HCT116 (cell line): ENCODE measurements at regions not wholly inside any gene's neighbourhood (a gene's known extent, or its start where the extent isn't known, plus 50 kb on each side); places are given as distances from the start of the nearest gene placed in this dataset.

ENCODE experiments used
- ATAC-seq: fragments of 200-7000 bp; cut with Tn5 transposase; 2 replicates; pipeline ENCODE4 v1.9.1; 2020; ENCODE audit warnings: mild to moderate bottlenecking, moderate library complexity
- BruUV-seq: library from RNA; stranded (reverse); fragments of 400-500 nt; replicated peaks from 2 replicates; lab custom pipeline; 2021; lab: Mats Ljungman, UMichigan
- CTCF ChIA-PET: fragments of 300-600 bp; sonication (Branson Sonifier 250); formaldehyde crosslinking; loops from one replicate; lab custom pipeline; 2021; ENCODE audit warnings: antibody characterized with exemption; lab: Charles Lee
- POLR2A ChIA-PET: fragments of 300-600, 350-600 bp; sonication (Branson Sonifier 250); formaldehyde crosslinking; loops from one replicate; lab custom pipeline; 2021; ENCODE audit warnings: antibody characterized with exemption; lab: Charles Lee
- RAD21 ChIA-PET, 2 experiments: fragments of 300-600 bp; sonication (Branson Sonifier 250); formaldehyde crosslinking; loops; one replicate each; lab custom pipeline; 2023; ENCODE audit warnings: low total read pairs in 2 of 2; ENCODE audit not compliant: uncharacterized antibody in 2 of 2, unreplicated experiment in 2 of 2, low non-redundant PET in 1 of 2; lab: Charles Lee
- DNase-seq: peaks from one replicate; pipeline ENCODE4 v3.0.0-alpha.2; 2010; ENCODE audit warnings: low read depth, low spot score
- H2AFZ ChIP-seq: fragments of 200-600 bp; shearing (Covaris generic), sonication (generic); 2 replicates; pipeline ENCODE4 v1.6.1; 2017; ENCODE audit warnings: low read depth, mixed run types, mixed read lengths, antibody characterized with exemption, low read length; ENCODE audit not compliant: poor library complexity, severe bottlenecking
- H3K27ac ChIP-seq: 2 replicates; pipeline ENCODE4 v1.5.1; 2012; ENCODE audit warnings: low read depth, low read length
- H3K27me3 ChIP-seq: fragments of 200-600 bp; sonication (generic); 2 replicates; pipeline ENCODE4 v1.6.1; 2016; ENCODE audit warnings: mixed run types, low read length, mixed read lengths; ENCODE audit not compliant: insufficient read depth
- H3K36me3 ChIP-seq, 2 experiments: fragments of 200-500 bp in 1 of 2; fragments of 200-600 bp in 1 of 2; sonication (Bioruptor generic) in 1 of 2; sonication (generic) in 1 of 2; 2 replicates each; pipeline versions ENCODE4 v1.5.1 to v1.6.1; 2014 to 2016; ENCODE audit warnings: low read length in 2 of 2, inconsistent platforms in 1 of 2, mixed read lengths in 1 of 2, mixed run types in 1 of 2; ENCODE audit not compliant: insufficient read depth in 2 of 2, control insufficient read depth in 1 of 2
- H3K4me1 ChIP-seq, 2 experiments: fragments of 200-600 bp in 1 of 2; sonication (generic) in 1 of 2; 2 replicates each; pipeline versions ENCODE4 v1.5.1 to v1.6.1; 2012 to 2017; ENCODE audit warnings: low read length in 2 of 2, inconsistent platforms in 1 of 2, mild to moderate bottlenecking in 1 of 2, mixed read lengths in 1 of 2, mixed run types in 1 of 2, moderate library complexity in 1 of 2; ENCODE audit not compliant: insufficient read depth in 2 of 2, control insufficient read depth in 1 of 2
- H3K4me2 ChIP-seq: fragments of 200-600 bp; sonication (generic); 2 replicates; pipeline ENCODE4 v1.6.1; 2017; ENCODE audit warnings: mixed run types, low read length, mixed read lengths
- H3K4me3 ChIP-seq, 2 experiments: fragments of 200-600 bp in 1 of 2; sonication (generic) in 1 of 2; replicated peaks in 1 of 2; 2 replicates each; pipeline ENCODE4 v1.5.1; 2011 to 2016; ENCODE audit warnings: low read length in 2 of 2, control low read depth in 1 of 2, low read depth in 1 of 2, mild to moderate bottlenecking in 1 of 2, mixed read lengths in 1 of 2, mixed run types in 1 of 2
- H3K79me2 ChIP-seq: fragments of 200-600 bp; sonication (generic); 2 replicates; pipeline ENCODE4 v1.6.1; 2017; ENCODE audit warnings: mild to moderate bottlenecking, mixed run types, low read length, moderate library complexity, mixed read lengths; ENCODE audit not compliant: insufficient read depth
- H3K9ac ChIP-seq: fragments of 200-600 bp; sonication (generic); 2 replicates; pipeline ENCODE4 v1.6.1; 2016; ENCODE audit warnings: low read length, mixed read lengths
- H3K9me2 ChIP-seq: fragments of 200-600 bp; sonication (generic), shearing (Covaris generic); 2 replicates; pipeline ENCODE4 v1.6.1; 2017; ENCODE audit warnings: mixed run types, mild to moderate bottlenecking, moderate library complexity; ENCODE audit not compliant: insufficient read depth
- H3K9me3 ChIP-seq, 2 experiments: fragments of 200-500 bp in 1 of 2; fragments of 200-600 bp in 1 of 2; sonication (Bioruptor generic) in 1 of 2; sonication (generic) in 1 of 2; 2 replicates each; pipeline ENCODE4 v1.6.1; 2014 to 2017; ENCODE audit warnings: low read length in 2 of 2, mixed read lengths in 2 of 2, inconsistent platforms in 1 of 2, low read depth in 1 of 2, mild to moderate bottlenecking in 1 of 2, mixed run types in 1 of 2, moderate library complexity in 1 of 2; ENCODE audit not compliant: control insufficient read depth in 1 of 2, insufficient read depth in 1 of 2
- H4K20me1 ChIP-seq: fragments of 200-600 bp; sonication (generic), shearing (Covaris generic); 2 replicates; pipeline ENCODE4 v1.6.1; 2017; ENCODE audit warnings: mixed run types, mild to moderate bottlenecking, moderate library complexity; ENCODE audit not compliant: insufficient read depth
- ATF3 ChIP-seq: IDR thresholded peaks from 2 replicates; pipeline ENCODE4 v1.6.1; 2012
- CBX3 ChIP-seq: IDR thresholded peaks from 2 replicates; pipeline ENCODE4 v1.6.1; 2012; ENCODE audit warnings: low read depth
- CEBPB ChIP-seq: IDR thresholded peaks from 2 replicates; pipeline ENCODE4 v1.6.1; 2012; ENCODE audit warnings: low read depth
- CTCF ChIP-seq, 3 experiments: fragments of 200-600 bp in 1 of 3; sonication (generic) in 1 of 3; IDR thresholded peaks in 2 of 3; conservative IDR thresholded peaks in 1 of 3; 2 replicates each; pipeline ENCODE4 v1.5.1; 2012 to 2017; ENCODE audit warnings: low read depth in 2 of 3, low read length in 2 of 3, antibody characterized with exemption in 1 of 3, borderline replicate concordance in 1 of 3, control low read depth in 1 of 3, mild to moderate bottlenecking in 1 of 3, mixed read lengths in 1 of 3, mixed run types in 1 of 3, moderate library complexity in 1 of 3; ENCODE audit not compliant: insufficient read depth in 1 of 3
- EGR1 ChIP-seq: IDR thresholded peaks from 2 replicates; pipeline ENCODE4 v1.6.1; 2012; ENCODE audit warnings: low read depth
- ELF1 ChIP-seq: IDR thresholded peaks from 2 replicates; pipeline ENCODE4 v1.6.1; 2012; ENCODE audit warnings: low read depth, borderline replicate concordance
- EZH2 ChIP-seq: fragments of 200-600 bp; sonication (generic); IDR thresholded peaks from 2 replicates; pipeline ENCODE4 v1.6.1; 2017; ENCODE audit warnings: antibody characterized with exemption, mixed run types
- FOSL1 ChIP-seq: IDR thresholded peaks from 2 replicates; pipeline ENCODE4 v1.6.1; 2012; ENCODE audit warnings: low read depth
- POLR2A ChIP-seq: IDR thresholded peaks from 2 replicates; pipeline ENCODE4 v1.7.0; 2011; ENCODE audit warnings: borderline replicate concordance; ENCODE audit not compliant: insufficient read depth, insufficient read length; ENCODE audit errors: extremely low read depth
- POLR2AphosphoS5 ChIP-seq: IDR thresholded peaks from 2 replicates; pipeline ENCODE4 v1.6.1; 2011; ENCODE audit warnings: mild to moderate bottlenecking, low read depth, low read length, moderate library complexity
- RAD21 ChIP-seq: IDR thresholded peaks from 2 replicates; pipeline ENCODE4 v1.6.1; 2012; ENCODE audit warnings: low read depth, mild to moderate bottlenecking
- REST ChIP-seq: IDR thresholded peaks from 2 replicates; pipeline ENCODE4 v1.6.1; 2012; ENCODE audit warnings: low read depth
- SP1 ChIP-seq: IDR thresholded peaks from 2 replicates; pipeline ENCODE4 v1.6.1; 2012; ENCODE audit warnings: low read depth
- SRF ChIP-seq: IDR thresholded peaks from 2 replicates; pipeline ENCODE4 v1.6.1; 2012; ENCODE audit warnings: low read depth
- TCF7L2 ChIP-seq: IDR thresholded peaks from 2 replicates; pipeline ENCODE4 v1.7.0; 2011; ENCODE audit warnings: borderline replicate concordance, inconsistent platforms; ENCODE audit not compliant: insufficient read depth, insufficient read length; ENCODE audit errors: extremely low read depth
- ZBTB33 ChIP-seq: IDR thresholded peaks from 2 replicates; pipeline ENCODE4 v1.6.1; 2011; ENCODE audit warnings: mild to moderate bottlenecking, low read length, moderate library complexity; ENCODE audit not compliant: insufficient replicate concordance; ENCODE audit errors: extremely low read depth
- ZNF274 ChIP-seq: fragments of 200-500 bp; sonication (Bioruptor generic); IDR thresholded peaks from 2 replicates; pipeline ENCODE4 v1.6.1; 2014; ENCODE audit warnings: mild to moderate bottlenecking, low read depth, low read length, inconsistent platforms
- intact Hi-C: fragments of 100-400 bp; cut with micrococcal nuclease; formaldehyde crosslinking; loops from 2 replicates; pipeline ENCODE4 v1.10.0; 2022

GRCh38 chrX:6885396-6885795 is 262.1 kb upstream of the STS start:
- no peaks in the 10 kb centered on the region for H3K27me3 ChIP-seq
- no peaks in the 10 kb centered on the region for H3K9me3 ChIP-seq
- H3K4me1 ChIP-seq, result no peaks in the 10 kb centered on the region
- H3K36me3 ChIP-seq, result no peaks in the 10 kb centered on the region
- RAD21 ChIA-PET, result no interaction called here
- H4K20me1 ChIP-seq, result no peaks in the 10 kb centered on the region
- H2AFZ ChIP-seq, result no peak overlapping the region
- ATAC-seq (no peak), DNase-seq (no peak)
- POLR2A ChIA-PET, result no interaction called here
- H3K9me2 ChIP-seq, result no peaks in the 10 kb centered on the region
- H3K4me2 ChIP-seq, result no peak overlapping the region
- CTCF ChIA-PET, result no interaction called here
- no peak overlapping the region for H3K4me3 ChIP-seq
- H3K79me2 ChIP-seq, result no peaks in the 10 kb centered on the region
- intact Hi-C loops, result no loop called here
- no peak overlapping the region for H3K27ac ChIP-seq
- H3K9ac ChIP-seq, result no peak overlapping the region
- no TSS peak for BruUV-seq
- TF ChIP-seq EGR1 (no peak), ATF3 (no peak), POLR2AphosphoS5 (no peak), CTCF (IDR thresholded peaks at IDR 0.05 in 2 of 3, conservative IDR thresholded peaks at IDR 0.05 in 1 of 3; ENCODE audit: borderline replicate concordance in 1 of 3, insufficient read depth in 1 of 3, low read depth in 2 of 3, low read length in 2 of 3) (no peak), ZNF274 (no peak), SP1 (no peak), TCF7L2 (no peak), CEBPB (no peak), FOSL1 (no peak), SRF (no peak), RAD21 (no peak), POLR2A (no peak), ELF1 (no peak), EZH2 (no peak), REST (no peak), ZBTB33 (no peak), CBX3 (no peak)
